ENCODE measurements at regions not wholly inside any gene's neighbourhood (a gene's known extent, or its start where the extent isn't known, plus 50 kb on each side); places are given as distances from the start of the nearest gene placed in this dataset.

DNA sequence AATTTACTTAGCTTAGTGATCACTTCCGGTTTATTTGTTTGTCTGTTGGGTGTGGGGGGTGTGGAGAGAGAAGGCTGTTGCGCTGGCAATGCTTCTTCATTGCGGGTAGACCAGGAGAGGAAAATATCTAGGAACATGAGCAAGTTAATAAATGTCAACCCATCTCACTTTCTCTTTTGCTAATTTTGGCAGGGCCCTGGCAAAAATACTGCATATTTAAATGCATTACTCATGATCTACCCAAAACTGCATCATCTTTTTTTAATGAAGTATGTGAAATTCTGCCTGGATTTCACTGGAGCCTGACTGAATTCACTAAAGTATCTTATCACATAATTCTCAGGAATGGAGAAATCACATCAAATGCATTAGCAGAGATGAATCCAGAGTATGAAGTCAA, 1131.0 kb upstream of the NXPH2 start:
- no peak for TF ChIP-seq NFRKB (IDR thresholded peaks at IDR 0.05)
- no peak for TF ChIP-seq FOXA1 (IDR thresholded peaks at IDR 0.05)
- TF ChIP-seq ARNT (IDR thresholded peaks at IDR 0.05), result no peak
- no peak for TF ChIP-seq TARDBP (IDR thresholded peaks at IDR 0.05)
- no peak for TF ChIP-seq L3MBTL2 (conservative IDR thresholded peaks at IDR 0.05)
